PC-3 (cell line): ENCODE measurements at regions not wholly inside any gene's neighbourhood (a gene's known extent, or its start where the extent isn't known, plus 50 kb on each side); places are given as distances from the start of the nearest gene placed in this dataset.

Experiments
- CTCF ChIP-seq: fragments of 300-600 bp; sonication (generic); conservative IDR thresholded peaks from 2 replicates; pipeline ENCODE4 v1.5.1; 2017; ENCODE audit warnings: antibody characterized with exemption, low read depth, mild to moderate bottlenecking, low read length
- EZH2 ChIP-seq: fragments of 300-600 bp; sonication (generic); IDR thresholded peaks from one replicate; pipeline ENCODE4 v1.6.1; 2017; ENCODE audit warnings: antibody characterized with exemption, mild to moderate bottlenecking, low read length; ENCODE audit not compliant: unreplicated experiment

DNA sequence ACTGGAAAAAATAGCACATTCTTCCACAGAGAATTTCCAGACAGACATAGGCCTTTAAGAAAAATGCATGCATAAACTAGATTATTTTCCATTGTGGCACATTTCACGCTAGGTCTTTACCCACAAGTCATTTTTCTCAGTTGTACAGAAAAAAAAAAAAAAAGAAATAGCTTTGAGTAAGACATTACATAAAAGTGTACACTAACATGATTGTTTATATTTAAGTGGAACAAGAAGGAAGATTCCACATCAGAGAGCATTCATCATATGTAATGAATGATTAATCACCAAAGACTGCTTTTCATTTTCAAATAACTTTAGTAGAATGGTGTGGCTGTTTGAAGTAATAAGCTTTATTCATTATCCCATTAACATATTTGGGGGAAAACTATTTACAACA is 1270.2 kb upstream of the AGA start:
- TF ChIP-seq CTCF (no peak), EZH2 (no peak)
